ENCODE measurements at regions not wholly inside any gene's neighbourhood (a gene's known extent, or its start where the extent isn't known, plus 50 kb on each side); places are given as distances from the start of the nearest gene placed in this dataset.
A peak's percentile ranks its signal among the peaks of the same experiment; 100 is the strongest.

GRCh38 chr2:156852681-156853080 lies 404.8 kb upstream of the GALNT5 start:
- DNase-seq, result no peak

- DNase-seq, result no peak
Observed at GRCh38 chr2:156864325-156864724, 393.2 kb upstream of the GALNT5 start.

GRCh38 chr2:156864753-156865152 lies 392.8 kb upstream of the GALNT5 start:
- DNase-seq, result no peak

- no peak for DNase-seq
Observed at GRCh38 chr2:156867201-156867600, 390.3 kb upstream of the GALNT5 start.

- DNase-seq, result no peak
Observed at GRCh38 chr2:156874707-156875106, 382.8 kb upstream of the GALNT5 start.

- DNase-seq, result no peak
Observed at GRCh38 chr2:156883804-156884203, 373.7 kb upstream of the GALNT5 start.

- no peak for DNase-seq
Observed at GRCh38 chr2:156884216-156884615, 373.3 kb upstream of the GALNT5 start.

- no peak for DNase-seq
Observed at GRCh38 chr2:156890529-156891148, 366.9 kb upstream of the GALNT5 start.

GRCh38 chr2:156891609-156892008 lies 365.9 kb upstream of the GALNT5 start:
- DNase-seq, result no peak

- DNase-seq, result peak in 1 of 5 donors; percentile 43
Observed at GRCh38 chr2:156892467-156893281, 364.8 kb upstream of the GALNT5 start.

GRCh38 chr2:156896294-156896693 lies 361.2 kb upstream of the GALNT5 start:
- DNase-seq, result peak in 1 of 5 donors; percentile 79

GRCh38 chr2:156897548-156897947 lies 360.0 kb upstream of the GALNT5 start:
- DNase-seq, result no peak

- DNase-seq, result no peak
Observed at GRCh38 chr2:156901373-156902031, 356.0 kb upstream of the GALNT5 start.

GRCh38 chr2:156903335-156903734 lies 354.2 kb upstream of the GALNT5 start:
- no peak for DNase-seq

- no peak for DNase-seq
Observed at GRCh38 chr2:156907806-156908205, 349.7 kb upstream of the GALNT5 start.

GRCh38 chr2:156908825-156909224 lies 348.7 kb upstream of the GALNT5 start:
- peak in 1 of 5 donors; percentile 14 for DNase-seq

- no peak for DNase-seq
Observed at GRCh38 chr2:156909983-156910382, 347.5 kb upstream of the GALNT5 start.

GRCh38 chr2:156915332-156915731 lies 342.2 kb upstream of the GALNT5 start:
- DNase-seq, result no peak

- DNase-seq, result no peak
Observed at GRCh38 chr2:156918410-156918809, 339.1 kb upstream of the GALNT5 start.

- no peak for DNase-seq
Observed at GRCh38 chr2:156930423-156930822, 327.1 kb upstream of the GALNT5 start.

- no peak for DNase-seq
Observed at GRCh38 chr2:156933645-156934225, 323.8 kb upstream of the GALNT5 start.

- no peak for DNase-seq
Observed at GRCh38 chr2:156935616-156936015, 321.9 kb upstream of the GALNT5 start.

GRCh38 chr2:156937430-156937829 lies 320.1 kb upstream of the GALNT5 start:
- no peak for DNase-seq
